DOHH2 (cell line): ENCODE measurements at regions not wholly inside any gene's neighbourhood (a gene's known extent, or its start where the extent isn't known, plus 50 kb on each side); places are given as distances from the start of the nearest gene placed in this dataset.

ENCODE experiments used
- H3F3A ChIP-seq: fragments of 200-600 bp; sonication (generic), shearing (Covaris generic); 2 replicates; pipeline ENCODE4 v1.6.0; 2016; ENCODE audit warnings: antibody characterized with exemption, mild to moderate bottlenecking; ENCODE audit not compliant: control insufficient read depth, insufficient read depth
- H3K27ac ChIP-seq: fragments of 200-600 bp; sonication (generic); 2 replicates; pipeline ENCODE4 v1.5.1; 2014; ENCODE audit warnings: low read depth, mild to moderate bottlenecking, low read length, moderate library complexity
- H3K27me3 ChIP-seq: fragments of 200-600 bp; sonication (generic); 2 replicates; pipeline ENCODE4 v1.6.1; 2014; ENCODE audit warnings: mild to moderate bottlenecking, low read length, mixed read lengths; ENCODE audit not compliant: control insufficient read depth
- H3K36me3 ChIP-seq: fragments of 200-600 bp; sonication (generic); 2 replicates; pipeline ENCODE4 v1.6.1; 2014; ENCODE audit warnings: mild to moderate bottlenecking, low read length, moderate library complexity, mixed read lengths; ENCODE audit not compliant: control insufficient read depth
- H3K4me1 ChIP-seq: fragments of 200-600 bp; sonication (generic); 2 replicates; pipeline ENCODE4 v1.6.1; 2014; ENCODE audit warnings: mild to moderate bottlenecking, low read length, mixed read lengths; ENCODE audit not compliant: control insufficient read depth
- H3K4me2 ChIP-seq: fragments of 200-600 bp; sonication (generic); 2 replicates; pipeline ENCODE4 v1.6.0; 2014; ENCODE audit warnings: mild to moderate bottlenecking, low read length, moderate library complexity
- H3K4me3 ChIP-seq: fragments of 200-600 bp; sonication (generic); 2 replicates; pipeline ENCODE4 v1.5.1; 2014; ENCODE audit warnings: mild to moderate bottlenecking, low read length, mixed read lengths
- H3K79me2 ChIP-seq: fragments of 200-600 bp; sonication (generic); 2 replicates; pipeline ENCODE4 v1.6.1; 2014; ENCODE audit warnings: mild to moderate bottlenecking, low read length, mixed read lengths; ENCODE audit not compliant: control insufficient read depth
- H3K9me2 ChIP-seq: fragments of 200-600 bp; sonication (generic); replicated peaks from 2 replicates; pipeline ENCODE4 v1.6.1; 2014; ENCODE audit warnings: mild to moderate bottlenecking, low read length, mixed read lengths; ENCODE audit not compliant: control insufficient read depth
- H3K9me3 ChIP-seq: fragments of 200-600 bp; sonication (generic); 2 replicates; pipeline ENCODE4 v1.6.1; 2014; ENCODE audit warnings: antibody characterized with exemption, low read length, mixed read lengths; ENCODE audit not compliant: control insufficient read depth, insufficient read depth
- H4K20me1 ChIP-seq: fragments of 200-600 bp; sonication (generic); 2 replicates; pipeline ENCODE4 v1.6.0; 2014; ENCODE audit warnings: low read depth, mild to moderate bottlenecking, antibody characterized with exemption, low read length, moderate library complexity; ENCODE audit not compliant: control insufficient read depth, insufficient read depth
- CTCF ChIP-seq: fragments of 200-600 bp; sonication (generic); IDR thresholded peaks from one replicate; pipeline ENCODE4 v1.5.1; 2014; ENCODE audit warnings: antibody characterized with exemption, mild to moderate bottlenecking, low read depth, low read length; ENCODE audit not compliant: poor library complexity, severe bottlenecking
- EZH2phosphoT487 ChIP-seq: fragments of 200-600 bp; sonication (generic); IDR thresholded peaks from 2 replicates; pipeline ENCODE4 v1.6.1; 2017; ENCODE audit warnings: borderline replicate concordance, mild to moderate bottlenecking, antibody characterized with exemption, low read length, moderate library complexity, mixed read lengths

- no peaks in the 10 kb centered on the region for H4K20me1 ChIP-seq
- no peak overlapping the region for H3K27ac ChIP-seq
- H3K4me2 ChIP-seq, result no peak overlapping the region
- TF ChIP-seq CTCF (no peak), EZH2phosphoT487 (no peak)
- no peaks in the 10 kb centered on the region for H3K9me2 ChIP-seq
- no peaks in the 10 kb centered on the region for H3K9me3 ChIP-seq
- H3K27me3 ChIP-seq, result no peaks in the 10 kb centered on the region
- no peaks in the 10 kb centered on the region for H3K36me3 ChIP-seq
- peaks cover 17% of the 10 kb centered on the region for H3K4me1 ChIP-seq
- H3F3A ChIP-seq, result no peaks in the 10 kb centered on the region
- no peak overlapping the region for H3K4me3 ChIP-seq
- no peaks in the 10 kb centered on the region for H3K79me2 ChIP-seq
Measured at GRCh38 chrX:15930585-15930984, 76.0 kb upstream of the AP1S2 start.

- TF ChIP-seq CTCF (no peak), EZH2phosphoT487 (no peak)
- Histone ChIP-seq H3K9me3 (no peaks in the 10 kb centered on the region), H3F3A (no peaks in the 10 kb centered on the region), H3K4me2 (no peak overlapping the region), H3K27ac (no peak overlapping the region), H3K9me2 (no peaks in the 10 kb centered on the region), H3K79me2 (no peaks in the 10 kb centered on the region), H3K36me3 (no peaks in the 10 kb centered on the region), H3K4me1 (peaks cover 17% of the 10 kb centered on the region), H3K4me3 (no peak overlapping the region), H3K27me3 (no peaks in the 10 kb centered on the region), H4K20me1 (no peaks in the 10 kb centered on the region)
Measured at GRCh38 chrX:15929194-15929593, 74.6 kb upstream of the AP1S2 start.

DNA sequence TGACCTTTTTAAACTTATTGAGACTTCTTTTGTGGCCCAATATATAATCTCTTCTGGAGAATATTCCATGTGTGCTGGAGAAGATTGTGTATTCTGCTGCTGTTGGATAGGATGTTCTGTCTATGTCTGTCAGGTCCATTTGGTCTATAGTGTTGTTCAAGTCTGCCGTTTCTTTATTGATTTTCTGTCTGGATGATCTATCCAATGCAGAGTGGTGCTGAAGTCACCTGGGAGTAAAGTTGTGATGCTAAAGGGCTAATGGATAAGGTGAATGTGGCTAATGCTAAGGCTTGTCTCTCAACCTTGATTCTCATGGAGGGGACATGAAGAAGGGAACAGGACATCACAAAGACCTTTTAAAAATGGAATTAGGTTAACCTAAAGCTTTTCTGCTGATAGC lies 72.0 kb upstream of the AP1S2 start:
- no peak overlapping the region for H3K4me2 ChIP-seq
- H3K9me3 ChIP-seq, result no peaks in the 10 kb centered on the region
- H3K27me3 ChIP-seq, result no peaks in the 10 kb centered on the region
- H3K9me2 ChIP-seq, result no peaks in the 10 kb centered on the region
- H3K79me2 ChIP-seq, result no peaks in the 10 kb centered on the region
- H3K4me3 ChIP-seq, result no peak overlapping the region
- H3K36me3 ChIP-seq, result no peaks in the 10 kb centered on the region
- peaks cover 10% of the 10 kb centered on the region for H3K4me1 ChIP-seq
- TF ChIP-seq EZH2phosphoT487, result no peak
- TF ChIP-seq CTCF, result no peak
- H4K20me1 ChIP-seq, result no peaks in the 10 kb centered on the region
- no peaks in the 10 kb centered on the region for H3F3A ChIP-seq
- H3K27ac ChIP-seq, result no peak overlapping the region

GRCh38 chrX:15918003-15918402 lies 63.4 kb upstream of the AP1S2 start:
- Histone ChIP-seq H4K20me1 (no peaks in the 10 kb centered on the region), H3K4me1 (peaks cover 17% of the 10 kb centered on the region), H3K9me3 (no peaks in the 10 kb centered on the region), H3K4me2 (no peak overlapping the region), H3K27me3 (no peaks in the 10 kb centered on the region), H3F3A (peaks cover 4% of the 10 kb centered on the region; the same call in 1 of the 2 replicates), H3K4me3 (no peak overlapping the region), H3K27ac (no peak overlapping the region), H3K36me3 (no peaks in the 10 kb centered on the region), H3K9me2 (no peaks in the 10 kb centered on the region), H3K79me2 (no peaks in the 10 kb centered on the region)
- no peak for TF ChIP-seq EZH2phosphoT487
- no peak for TF ChIP-seq CTCF
